Testis (tissue), 2 donors: ENCODE measurements at regions not wholly inside any gene's neighbourhood (a gene's known extent, or its start where the extent isn't known, plus 50 kb on each side); places are given as distances from the start of the nearest gene placed in this dataset.

ENCODE experiments used
- DNase-seq: peaks from one replicate; pipeline ENCODE4 v3.0.0-alpha.2; 2019
- H3K27ac ChIP-seq, 2 donors: fragments of 200-600 bp; sonication (generic); one replicate each; pipeline ENCODE4 v1.5.1; 2019
- H3K27me3 ChIP-seq: fragments of 200-600 bp; sonication (generic); one replicate; pipeline ENCODE4 v1.5.1; 2019
- H3K36me3 ChIP-seq: fragments of 200-600 bp; sonication (generic); one replicate; pipeline ENCODE4 v1.5.1; 2017; ENCODE audit warnings: low read depth; ENCODE audit errors: missing control alignments
- H3K4me1 ChIP-seq: fragments of 200-600 bp; sonication (generic); one replicate; pipeline ENCODE4 v1.5.1; 2019
- H3K4me3 ChIP-seq, 2 donors: fragments of 200-600 bp; sonication (generic); one replicate each; pipeline ENCODE4 v1.5.1; 2017 to 2019
- H3K9me3 ChIP-seq: fragments of 200-600 bp; sonication (generic); one replicate; pipeline ENCODE4 v1.5.1; 2017
- CTCF ChIP-seq, 3 experiments: fragments of 450-650 bp in 2 of 3; fragments of 200-600 bp in 1 of 3; sonication (generic) in 1 of 3; IDR thresholded peaks; one replicate each; pipeline ENCODE4 v1.5.1; 2016 to 2019; ENCODE audit warnings: antibody characterized with exemption in 3 of 3, mild to moderate bottlenecking in 2 of 3, moderate library complexity in 1 of 3
- POLR2A ChIP-seq: fragments of 450-650 bp; IDR thresholded peaks from one replicate; pipeline ENCODE4 v1.6.1; 2017; ENCODE audit warnings: antibody characterized with exemption, mild to moderate bottlenecking, moderate library complexity
- WGBS, 2 donors: methylation state at CpG; one replicate each; pipeline ENCODE4 v1.1.5; 2018; 5-methylcytosine and 5-hydroxymethylcytosine counted together
- intact Hi-C: fragments of 100-400 bp; cut with DNase I; formaldehyde crosslinking; loops from one replicate; pipeline ENCODE4 v1.15.1; 2023; ENCODE audit warnings: low total_unique reads

DNA sequence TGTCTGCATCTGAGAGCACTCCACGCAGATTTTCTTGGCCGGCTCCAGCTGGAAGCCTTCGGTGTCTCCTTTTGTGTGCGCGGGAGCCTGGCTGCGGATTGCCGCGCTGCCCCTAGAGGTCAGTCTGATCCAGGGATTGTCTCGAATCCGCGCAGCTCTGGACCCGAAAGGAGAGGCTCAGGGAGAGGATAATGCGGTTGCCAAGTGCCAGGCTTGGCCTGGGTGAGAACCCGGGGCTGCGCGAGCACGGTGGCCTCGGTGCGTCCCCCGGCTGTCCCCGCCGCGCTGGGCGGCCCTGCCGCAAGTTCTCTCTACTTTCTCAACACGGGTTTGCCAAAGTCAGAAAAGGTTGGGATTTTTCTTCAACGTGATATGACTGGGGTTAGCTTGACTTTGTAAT lies 140.9 kb downstream of the ADCYAP1R1 start:
- H3K4me1 ChIP-seq: no peaks in the 10 kb centered on the region
- DNase-seq: peak; percentile 79
- 1% methylated on average over 26 to 27 of the region's 27 CpGs for WGBS, 2 donors

DNA sequence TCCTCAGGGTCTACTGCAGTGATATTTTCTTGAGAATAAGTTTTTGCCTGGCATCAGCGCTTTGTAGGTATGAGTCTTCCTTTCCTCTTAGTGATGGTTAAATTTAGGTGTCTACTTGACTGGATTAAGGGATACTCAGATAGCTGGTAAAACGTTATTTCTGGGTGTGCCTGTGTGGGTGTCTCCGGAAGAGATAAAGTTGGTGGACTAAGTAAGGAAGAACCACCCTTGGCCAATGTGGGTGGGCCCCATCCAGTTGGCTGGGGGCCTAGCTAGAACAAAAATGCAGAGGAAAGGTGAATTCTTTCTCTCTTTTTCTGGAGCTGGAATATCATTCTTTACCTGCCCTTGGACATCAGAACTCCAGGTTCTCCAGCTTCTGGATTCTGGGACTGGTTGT lies 138.8 kb downstream of the ADCYAP1R1 start:
- Histone ChIP-seq H3K4me3 (no peak overlapping the region), H3K9me3 (no peaks in the 10 kb centered on the region), H3K27ac (no peak overlapping the region), H3K36me3 (no peaks in the 10 kb centered on the region), H3K4me1 (no peaks in the 10 kb centered on the region), H3K27me3 (no peaks in the 10 kb centered on the region)
- TF ChIP-seq CTCF (IDR thresholded peaks at IDR 0.05): no peak
- no peak for TF ChIP-seq POLR2A
- no peak for DNase-seq
- WGBS, 2 donors: 64 to 69% methylated on average over 3 of the region's 3 CpGs
- intact Hi-C loops: no loop called here

More for the DNA sequence above, 140.9 kb downstream of the ADCYAP1R1 start:
- intact Hi-C loops: no loop called here
- no peaks in the 10 kb centered on the region for H3K9me3 ChIP-seq
- H3K27me3 ChIP-seq: no peaks in the 10 kb centered on the region
- no peak overlapping the region for H3K27ac ChIP-seq
- peak overlapping the region in 1 of 2 donors; percentile 29 for H3K4me3 ChIP-seq
- TF ChIP-seq POLR2A (no peak), CTCF (IDR thresholded peaks at IDR 0.05) (peak in 2 of 3 experiments; percentile 50 to 65)
- H3K36me3 ChIP-seq: no peaks in the 10 kb centered on the region

- H3K27ac ChIP-seq: no peak overlapping the region
- TF ChIP-seq POLR2A: no peak
- TF ChIP-seq CTCF (IDR thresholded peaks at IDR 0.05): no peak
- H3K4me3 ChIP-seq: no peak overlapping the region
- intact Hi-C loops: no loop called here
- DNase-seq: no peak
- no peaks in the 10 kb centered on the region for H3K9me3 ChIP-seq
- 7 to 41% methylated on average over 1 of the region's 1 CpG for WGBS, 2 donors
- no peaks in the 10 kb centered on the region for H3K36me3 ChIP-seq
- H3K27me3 ChIP-seq: no peaks in the 10 kb centered on the region
- no peaks in the 10 kb centered on the region for H3K4me1 ChIP-seq
These were observed 134.1 kb downstream of the ADCYAP1R1 start for GRCh38 chr7:31186202-31186601.

GRCh38 chr7:31175672-31176071 lies 123.6 kb downstream of the ADCYAP1R1 start:
- H3K4me1 ChIP-seq: no peaks in the 10 kb centered on the region
- no peaks in the 10 kb centered on the region for H3K9me3 ChIP-seq
- intact Hi-C loops: no loop called here
- H3K27me3 ChIP-seq: no peaks in the 10 kb centered on the region
- no peaks in the 10 kb centered on the region for H3K36me3 ChIP-seq
- TF ChIP-seq POLR2A (no peak), CTCF (IDR thresholded peaks at IDR 0.05) (no peak)
- 80 to 86% methylated on average over 3 of the region's 3 CpGs for WGBS, 2 donors
- no peak overlapping the region for H3K27ac ChIP-seq
- no peak overlapping the region for H3K4me3 ChIP-seq
- no peak for DNase-seq

DNA sequence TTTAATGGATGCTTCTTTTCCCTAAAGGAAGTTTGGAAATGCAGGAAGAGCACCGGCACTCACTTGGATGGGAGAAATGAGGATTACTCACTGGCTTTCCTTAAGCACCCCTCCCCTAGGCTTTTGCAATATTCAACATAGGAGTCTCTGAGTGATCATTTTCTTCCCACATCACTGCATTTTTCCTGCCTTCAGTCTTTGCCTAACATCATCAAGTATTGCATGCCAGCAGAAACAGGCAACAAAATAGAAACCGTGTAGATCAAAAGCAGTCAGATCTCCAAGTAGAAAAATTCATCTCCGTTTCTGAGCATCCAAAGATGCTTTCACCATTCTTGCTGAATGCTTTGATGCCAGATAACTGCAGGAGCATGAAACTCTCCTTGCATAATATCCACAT lies 119.9 kb downstream of the ADCYAP1R1 start:
- no peak overlapping the region for H3K4me3 ChIP-seq
- H3K27me3 ChIP-seq: no peaks in the 10 kb centered on the region
- no peaks in the 10 kb centered on the region for H3K9me3 ChIP-seq
- 73 to 89% methylated on average over 3 of the region's 3 CpGs for WGBS, 2 donors
- no peaks in the 10 kb centered on the region for H3K36me3 ChIP-seq
- TF ChIP-seq POLR2A: no peak
- TF ChIP-seq CTCF (IDR thresholded peaks at IDR 0.05): no peak
- intact Hi-C loops: no loop called here
- H3K4me1 ChIP-seq: no peaks in the 10 kb centered on the region
- no peak overlapping the region for H3K27ac ChIP-seq
- DNase-seq: no peak
